Bronchial epithelial cell (primary cell): ENCODE measurements at regions not wholly inside any gene's neighbourhood (a gene's known extent, or its start where the extent isn't known, plus 50 kb on each side); places are given as distances from the start of the nearest gene placed in this dataset.

Experiments used
- DNase-seq: peaks from one replicate; pipeline ENCODE4 v3.0.0-alpha.2; 2010; ENCODE audit warnings: low read depth
- FAIRE-seq: peaks from 2 replicates; lab custom pipeline; 2011; peaks lifted over from hg19 to GRCh38; lab: Jason Lieb, UNC
- H3K27me3 ChIP-seq: 2 replicates; pipeline ENCODE4 v1.5.1; 2011; ENCODE audit warnings: low read length; ENCODE audit not compliant: control insufficient read depth, insufficient read depth
- H3K36me3 ChIP-seq: 2 replicates; pipeline ENCODE4 v1.5.1; 2011; ENCODE audit warnings: low read length; ENCODE audit not compliant: control insufficient read depth, insufficient read depth
- H3K4me3 ChIP-seq: 2 replicates; pipeline ENCODE4 v1.5.1; 2011; ENCODE audit warnings: mild to moderate bottlenecking, low read depth, low read length, control low read depth
- TF ChIP-seq, protein P1 (sequence below): IDR thresholded peaks from 2 replicates; pipeline ENCODE4 v1.5.1; 2011; ENCODE audit warnings: mild to moderate bottlenecking, moderate library complexity, low read length, control low read depth, inconsistent platforms; ENCODE audit not compliant: insufficient read depth, severe bottlenecking

GRCh38 chr13:86839221-86839620 lies 832.0 kb upstream of the SLITRK5 start:
- H3K27me3 ChIP-seq, result no peaks in the 10 kb centered on the region

DNA sequence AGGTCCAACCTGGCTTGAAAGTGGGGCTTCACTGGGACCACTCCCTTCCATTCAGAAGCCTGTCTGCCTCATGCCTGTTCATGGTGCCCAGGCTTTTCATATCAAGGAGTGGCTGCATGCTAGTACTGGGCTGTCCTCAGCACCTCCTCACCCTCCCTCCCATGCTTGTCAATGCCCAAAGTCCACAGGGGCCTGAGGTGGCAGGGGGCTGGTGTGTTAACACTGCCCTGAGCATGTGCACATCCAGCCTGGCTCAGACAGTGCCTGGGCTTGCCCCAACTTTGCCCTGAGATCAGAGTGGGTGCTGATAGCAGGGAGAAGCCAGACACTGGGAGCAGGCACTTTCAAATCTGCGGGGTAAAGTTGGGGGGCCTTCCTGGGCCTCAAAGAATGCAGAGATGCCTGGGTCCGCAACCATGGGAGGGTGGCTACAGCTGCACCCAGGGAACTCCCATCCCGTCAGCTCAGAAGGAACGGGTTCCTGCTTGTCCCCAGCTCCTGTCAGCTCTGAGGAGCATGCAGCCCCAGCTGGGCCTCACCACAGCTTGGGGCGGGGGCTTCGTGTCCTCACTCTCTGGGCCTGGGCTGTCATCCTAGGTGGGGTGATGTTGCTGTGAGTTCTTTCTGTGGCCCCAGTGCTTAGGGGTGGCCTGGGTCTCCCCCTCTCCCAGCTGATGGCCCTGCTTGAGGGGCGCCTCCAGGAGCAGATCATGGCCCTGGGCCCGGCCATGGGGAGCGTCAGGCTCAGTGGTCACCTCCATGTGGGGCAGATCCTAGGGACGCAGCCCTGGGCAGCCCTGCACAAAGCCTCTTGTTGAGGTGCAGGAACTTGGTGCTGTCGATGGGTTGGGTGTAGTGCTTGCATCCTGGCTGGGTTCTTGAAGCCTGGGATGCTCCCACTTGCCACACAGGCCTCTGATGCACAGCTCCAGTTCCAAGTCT lies 830.6 kb upstream of the SLITRK5 start:
- FAIRE-seq (no peak), DNase-seq (no peak)
- TF ChIP-seq, protein P1, sequence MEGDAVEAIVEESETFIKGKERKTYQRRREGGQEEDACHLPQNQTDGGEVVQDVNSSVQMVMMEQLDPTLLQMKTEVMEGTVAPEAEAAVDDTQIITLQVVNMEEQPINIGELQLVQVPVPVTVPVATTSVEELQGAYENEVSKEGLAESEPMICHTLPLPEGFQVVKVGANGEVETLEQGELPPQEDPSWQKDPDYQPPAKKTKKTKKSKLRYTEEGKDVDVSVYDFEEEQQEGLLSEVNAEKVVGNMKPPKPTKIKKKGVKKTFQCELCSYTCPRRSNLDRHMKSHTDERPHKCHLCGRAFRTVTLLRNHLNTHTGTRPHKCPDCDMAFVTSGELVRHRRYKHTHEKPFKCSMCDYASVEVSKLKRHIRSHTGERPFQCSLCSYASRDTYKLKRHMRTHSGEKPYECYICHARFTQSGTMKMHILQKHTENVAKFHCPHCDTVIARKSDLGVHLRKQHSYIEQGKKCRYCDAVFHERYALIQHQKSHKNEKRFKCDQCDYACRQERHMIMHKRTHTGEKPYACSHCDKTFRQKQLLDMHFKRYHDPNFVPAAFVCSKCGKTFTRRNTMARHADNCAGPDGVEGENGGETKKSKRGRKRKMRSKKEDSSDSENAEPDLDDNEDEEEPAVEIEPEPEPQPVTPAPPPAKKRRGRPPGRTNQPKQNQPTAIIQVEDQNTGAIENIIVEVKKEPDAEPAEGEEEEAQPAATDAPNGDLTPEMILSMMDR, result no peak
- Histone ChIP-seq H3K27me3 (no peaks in the 10 kb centered on the region), H3K4me3 (no peak overlapping the region), H3K36me3 (no peaks in the 10 kb centered on the region)

More at GRCh38 chr13:86839221-86839620, 832.0 kb upstream of the SLITRK5 start:
- TF ChIP-seq, protein P1, result no peak
- no peaks in the 10 kb centered on the region for H3K36me3 ChIP-seq
- no peak overlapping the region for H3K4me3 ChIP-seq
- no peak for FAIRE-seq
- DNase-seq, result no peak

DNA sequence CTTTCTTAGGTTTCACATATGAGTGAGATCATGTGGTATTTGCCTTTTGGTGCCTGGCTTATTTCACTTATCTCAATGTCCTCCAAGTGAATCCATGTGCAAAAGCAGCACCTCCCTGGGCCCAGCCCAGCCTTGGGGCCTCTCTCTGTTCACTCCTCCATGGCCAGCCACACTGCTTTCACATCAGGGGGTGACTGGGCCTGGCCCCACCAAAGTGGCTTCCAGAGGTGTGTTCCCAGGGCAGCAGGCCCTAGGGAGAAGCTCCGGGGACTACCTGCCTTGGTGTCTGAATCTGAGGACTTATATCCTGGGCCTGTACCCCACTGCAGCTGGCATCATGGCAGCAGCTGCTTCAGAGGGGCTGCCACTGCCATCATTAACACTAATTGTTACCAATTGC lies 829.9 kb upstream of the SLITRK5 start:
- no peaks in the 10 kb centered on the region for H3K36me3 ChIP-seq
- H3K4me3 ChIP-seq, result no peak overlapping the region
- DNase-seq (no peak), FAIRE-seq (no peak)
- TF ChIP-seq, protein P1, result no peak
- no peaks in the 10 kb centered on the region for H3K27me3 ChIP-seq

DNA sequence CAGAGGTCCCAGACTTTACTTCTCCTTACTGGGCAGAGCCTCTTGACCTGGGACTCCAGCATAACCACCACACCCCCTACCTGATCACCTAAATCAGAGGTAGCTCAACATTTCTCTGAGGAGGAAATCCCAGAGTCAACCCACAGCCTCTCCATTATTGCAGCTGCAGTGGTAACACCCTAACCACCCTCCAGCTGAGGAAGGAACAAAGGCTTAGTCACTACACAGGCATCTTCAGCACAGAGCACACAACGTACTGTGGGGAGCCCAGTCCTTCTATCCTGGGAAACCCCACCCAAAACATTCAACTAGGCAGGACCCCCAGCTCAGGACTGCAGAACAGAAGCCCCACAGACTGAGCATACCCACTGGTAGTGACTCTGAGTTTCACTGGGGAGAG lies 824.7 kb upstream of the SLITRK5 start:
- TF ChIP-seq, protein P1, result no peak
- no peaks in the 10 kb centered on the region for H3K27me3 ChIP-seq
- H3K36me3 ChIP-seq, result no peaks in the 10 kb centered on the region
- no peak overlapping the region for H3K4me3 ChIP-seq
- FAIRE-seq, result no peak
- DNase-seq, result peak; percentile 29

GRCh38 chr13:86848716-86849115 lies 822.5 kb upstream of the SLITRK5 start:
- DNase-seq (no peak), FAIRE-seq (no peak)
- no peaks in the 10 kb centered on the region for H3K36me3 ChIP-seq
- H3K27me3 ChIP-seq, result no peaks in the 10 kb centered on the region
- H3K4me3 ChIP-seq, result no peak overlapping the region
- TF ChIP-seq, protein P1, result no peak
